Body of pancreas (tissue), 4 donors: ENCODE measurements at regions not wholly inside any gene's neighbourhood (a gene's known extent, or its start where the extent isn't known, plus 50 kb on each side); places are given as distances from the start of the nearest gene placed in this dataset.

ENCODE experiments used
- POLR2A ChIP-seq, 3 donors: fragments of 450-650 bp; IDR thresholded peaks; one replicate each; pipeline ENCODE4 v1.6.1; 2016; ENCODE audit warnings: antibody characterized with exemption in 3 of 3, mild to moderate bottlenecking in 2 of 3
- TF ChIP-seq, protein P1 (sequence below), 7 experiments: fragments of 450-650 bp in 4 of 7; fragments of 200-600 bp in 3 of 7; sonication (generic) in 3 of 7; IDR thresholded peaks; one replicate each; pipeline ENCODE4 v1.5.1; 2016 to 2019; ENCODE audit warnings: antibody characterized with exemption in 7 of 7

DNA sequence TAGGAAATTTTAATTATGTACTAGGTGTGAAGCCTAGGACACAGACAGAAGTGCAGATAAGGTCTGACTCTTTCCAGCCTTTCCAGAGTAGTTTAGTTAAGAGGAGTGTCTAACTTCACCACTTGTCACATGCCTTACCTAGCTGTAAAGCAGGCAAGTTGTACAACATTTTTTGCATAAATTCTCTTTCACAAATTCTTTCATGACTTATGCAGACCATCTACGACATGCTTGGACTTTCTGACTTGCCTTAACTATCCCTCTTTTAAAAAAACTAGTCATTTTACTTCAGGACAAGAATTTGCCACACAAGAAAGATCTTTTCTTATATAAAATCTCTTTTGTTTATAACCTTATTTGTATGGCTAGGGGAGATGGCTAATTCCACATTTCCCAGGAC is 1273.6 kb upstream of the SLC39A10 start:
- TF ChIP-seq, protein P1, sequence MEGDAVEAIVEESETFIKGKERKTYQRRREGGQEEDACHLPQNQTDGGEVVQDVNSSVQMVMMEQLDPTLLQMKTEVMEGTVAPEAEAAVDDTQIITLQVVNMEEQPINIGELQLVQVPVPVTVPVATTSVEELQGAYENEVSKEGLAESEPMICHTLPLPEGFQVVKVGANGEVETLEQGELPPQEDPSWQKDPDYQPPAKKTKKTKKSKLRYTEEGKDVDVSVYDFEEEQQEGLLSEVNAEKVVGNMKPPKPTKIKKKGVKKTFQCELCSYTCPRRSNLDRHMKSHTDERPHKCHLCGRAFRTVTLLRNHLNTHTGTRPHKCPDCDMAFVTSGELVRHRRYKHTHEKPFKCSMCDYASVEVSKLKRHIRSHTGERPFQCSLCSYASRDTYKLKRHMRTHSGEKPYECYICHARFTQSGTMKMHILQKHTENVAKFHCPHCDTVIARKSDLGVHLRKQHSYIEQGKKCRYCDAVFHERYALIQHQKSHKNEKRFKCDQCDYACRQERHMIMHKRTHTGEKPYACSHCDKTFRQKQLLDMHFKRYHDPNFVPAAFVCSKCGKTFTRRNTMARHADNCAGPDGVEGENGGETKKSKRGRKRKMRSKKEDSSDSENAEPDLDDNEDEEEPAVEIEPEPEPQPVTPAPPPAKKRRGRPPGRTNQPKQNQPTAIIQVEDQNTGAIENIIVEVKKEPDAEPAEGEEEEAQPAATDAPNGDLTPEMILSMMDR (IDR thresholded peaks at IDR 0.05) = no peak
- TF ChIP-seq POLR2A (IDR thresholded peaks at IDR 0.05) = no peak
